Psoas muscle (tissue), 7 donors: ENCODE measurements at regions not wholly inside any gene's neighbourhood (a gene's known extent, or its start where the extent isn't known, plus 50 kb on each side); places are given as distances from the start of the nearest gene placed in this dataset.

Experiments
- ATAC-seq, 4 donors: fragments of 200-7000 bp; cut with Tn5 transposase; one replicate each; pipeline ENCODE4 v1.9.1; 2020; ENCODE audit warnings: moderate library complexity in 3 of 4, mild to moderate bottlenecking in 2 of 4
- DNase-seq, 2 donors: peaks; one replicate each; pipeline ENCODE4 v3.0.0-alpha.2; 2020
- H3K27ac ChIP-seq: fragments of 200-600 bp; one replicate; pipeline ENCODE4 v1.8.0; 2022
- H3K27me3 ChIP-seq, 3 donors: fragments of 200-600 bp in 1 of 3; one replicate each; pipeline versions ENCODE4 v1.6.1 to v1.8.0; 2013 to 2022; ENCODE audit warnings: low read length in 2 of 3, mild to moderate bottlenecking in 2 of 3, moderate library complexity in 1 of 3; ENCODE audit not compliant: insufficient read depth in 3 of 3
- H3K36me3 ChIP-seq, 2 donors: fragments of 200-600 bp in 1 of 2; one replicate each; pipeline versions ENCODE4 v1.6.1 to v1.8.0; 2013 to 2022; ENCODE audit warnings: low read depth in 1 of 2, mild to moderate bottlenecking in 1 of 2, moderate library complexity in 1 of 2; ENCODE audit not compliant: insufficient read depth in 1 of 2
- H3K4me1 ChIP-seq: fragments of 200-600 bp; one replicate; pipeline ENCODE4 v1.8.0; 2022
- H3K4me3 ChIP-seq: fragments of 200-600 bp; one replicate; pipeline ENCODE4 v1.8.0; 2022; ENCODE audit warnings: mild to moderate bottlenecking
- H3K9me3 ChIP-seq: fragments of 200-600 bp; one replicate; pipeline ENCODE4 v1.8.0; 2022
- CTCF ChIP-seq: fragments of 200-600 bp; IDR thresholded peaks from one replicate; pipeline ENCODE4 v1.8.0; 2022; ENCODE audit warnings: antibody characterized with exemption
- WGBS, 3 donors: extraction: QIAGEN DNeasy Blood & Tissue Kit; methylation state at CpG; one replicate each; pipeline versions ENCODE4 v1.1.6 to v1.1.7; 2013; 5-methylcytosine and 5-hydroxymethylcytosine counted together
- intact Hi-C, 2 donors: fragments of 100-400 bp; cut with DNase I; formaldehyde crosslinking; loops; one replicate each; pipeline versions ENCODE4 v1.11.0 to v1.14.2; 2022
- donor health status: healthy with polysubstance abuse.
- donor health status: DM: no; HTN: no; CAD: no; lungs with moderate emphysema.
- donor health status: Bipolar disorder and iron deficiency.
- donor health status: healthy.
- donor health status: DM: yes; HTN: yes; CAD: no.
- donor health status: DM: no; HTN: no; CAD: no.
- donor health status: DM: yes; HTN: yes; CAD: no.

- peaks cover 0 to 27% (median 4%) of the 10 kb centered on the region in 3 donors for H3K27me3 ChIP-seq
- no peaks in the 10 kb centered on the region for H3K4me1 ChIP-seq
- WGBS, 3 donors = 92 to 94% (median 93%) methylated on average over 2 of the region's 2 CpGs
- no peak for TF ChIP-seq CTCF
- H3K9me3 ChIP-seq = no peaks in the 10 kb centered on the region
- H3K27ac ChIP-seq = no peak overlapping the region
- intact Hi-C loops = no loop called here
- no peaks in the 10 kb centered on the region for H3K36me3 ChIP-seq
- no peak overlapping the region for H3K4me3 ChIP-seq
- ATAC-seq (no peak), DNase-seq (no peak)
Observed at GRCh38 chr5:73268826-73269225, 95.8 kb downstream of the TMEM174 start.

- H3K9me3 ChIP-seq = no peaks in the 10 kb centered on the region
- no peak for TF ChIP-seq CTCF
- peaks cover 0 to 27% (median 4%) of the 10 kb centered on the region in 3 donors for H3K27me3 ChIP-seq
- DNase-seq (no peak), ATAC-seq (no peak)
- H3K4me3 ChIP-seq = no peak overlapping the region
- no peaks in the 10 kb centered on the region for H3K4me1 ChIP-seq
- no peaks in the 10 kb centered on the region for H3K36me3 ChIP-seq
- H3K27ac ChIP-seq = no peak overlapping the region
- 75 to 84% (median 77%) methylated on average over 8 of the region's 8 CpGs for WGBS, 3 donors
- intact Hi-C loops = no loop called here
Observed at GRCh38 chr5:73267766-73268435, 94.9 kb downstream of the TMEM174 start.

GRCh38 chr5:73266925-73267765, 94.2 kb downstream of the TMEM174 start:
- Histone ChIP-seq H3K4me1 (no peaks in the 10 kb centered on the region), H3K4me3 (no peak overlapping the region), H3K9me3 (no peaks in the 10 kb centered on the region), H3K36me3 (no peaks in the 10 kb centered on the region), H3K27ac (no peak overlapping the region), H3K27me3 (peaks cover 0 to 30% (median 4%) of the 10 kb centered on the region in 3 donors)
- 58 to 73% (median 61%) methylated on average over 17 to 18 of the region's 18 CpGs for WGBS, 3 donors
- no peak for TF ChIP-seq CTCF
- DNase-seq (no peak), ATAC-seq (no peak)
- intact Hi-C loops = no loop called here

- Histone ChIP-seq H3K27ac (no peak overlapping the region), H3K36me3 (no peaks in the 10 kb centered on the region), H3K9me3 (no peaks in the 10 kb centered on the region), H3K4me3 (no peak overlapping the region), H3K27me3 (peaks cover 0 to 30% (median 4%) of the 10 kb centered on the region in 3 donors), H3K4me1 (no peaks in the 10 kb centered on the region)
- no peak for TF ChIP-seq CTCF
- DNase-seq = no peak
- intact Hi-C loops = no loop called here
- 88 to 91% (median 91%) methylated on average over 5 of the region's 5 CpGs for WGBS, 3 donors
- no peak for ATAC-seq
Observed at GRCh38 chr5:73266176-73266738, 93.3 kb downstream of the TMEM174 start.
